Ectodermal cell (in vitro differentiated cells): ENCODE measurements at regions not wholly inside any gene's neighbourhood (a gene's known extent, or its start where the extent isn't known, plus 50 kb on each side); places are given as distances from the start of the nearest gene placed in this dataset.

Source experiments
- H3K27ac ChIP-seq: 2 replicates; pipeline ENCODE4 v1.7.0; 2013; ENCODE audit warnings: mild to moderate bottlenecking, low read depth, low read length; ENCODE audit not compliant: insufficient read depth, poor library complexity, severe bottlenecking
- H3K27me3 ChIP-seq: 2 replicates; pipeline ENCODE4 v1.7.0; 2013; ENCODE audit warnings: mild to moderate bottlenecking, low read length; ENCODE audit not compliant: insufficient read depth, control insufficient read depth, poor library complexity, severe bottlenecking
- H3K36me3 ChIP-seq: one replicate; pipeline ENCODE4 v1.7.0; 2013; ENCODE audit warnings: low read length; ENCODE audit not compliant: control insufficient read depth, insufficient read depth
- H3K4me1 ChIP-seq: one replicate; pipeline ENCODE4 v1.7.0; 2013; ENCODE audit warnings: low read length; ENCODE audit not compliant: control insufficient read depth, insufficient read depth
- H3K4me3 ChIP-seq: 2 replicates; pipeline ENCODE4 v1.7.0; 2013; ENCODE audit warnings: low read depth, low read length, control low read depth; ENCODE audit not compliant: insufficient read depth
- H3K9me3 ChIP-seq: 2 replicates; pipeline ENCODE4 v1.7.0; 2013; ENCODE audit warnings: mild to moderate bottlenecking, low read length, moderate library complexity; ENCODE audit not compliant: control insufficient read depth
- WGBS, 2 experiments: methylation state at CpG; one replicate each; pipeline ENCODE4 v1.1.7; 2013; ENCODE audit warnings: missing lambda C conversion rate in 2 of 2; 5-methylcytosine and 5-hydroxymethylcytosine counted together

DNA sequence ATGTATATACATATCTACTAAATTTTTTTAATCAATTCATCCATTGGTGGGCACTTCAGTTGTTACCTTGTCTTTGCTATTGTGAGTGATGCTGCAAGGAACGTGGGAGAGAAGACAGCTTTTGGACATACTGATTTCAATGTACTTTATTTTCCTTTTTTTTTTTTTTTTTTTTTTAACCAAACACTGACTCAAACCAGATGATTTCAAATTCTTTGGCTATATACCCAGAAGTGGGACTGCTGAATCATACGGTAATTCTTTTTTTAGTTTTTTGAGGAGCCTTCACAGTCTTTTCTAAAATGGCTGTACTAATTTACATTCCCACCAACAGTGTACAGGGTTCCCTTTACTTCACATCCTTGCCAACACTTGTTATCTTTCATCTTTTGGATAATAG, 204.7 kb downstream of the INSIG2 start:
- Histone ChIP-seq H3K4me3 (no peak overlapping the region), H3K36me3 (no peaks in the 10 kb centered on the region), H3K9me3 (no peaks in the 10 kb centered on the region), H3K27ac (no peak overlapping the region), H3K4me1 (no peaks in the 10 kb centered on the region), H3K27me3 (no peaks in the 10 kb centered on the region)
- WGBS, 2 experiments, result 84 to 100% methylated on average over 1 to 2 of the region's 2 CpGs

DNA sequence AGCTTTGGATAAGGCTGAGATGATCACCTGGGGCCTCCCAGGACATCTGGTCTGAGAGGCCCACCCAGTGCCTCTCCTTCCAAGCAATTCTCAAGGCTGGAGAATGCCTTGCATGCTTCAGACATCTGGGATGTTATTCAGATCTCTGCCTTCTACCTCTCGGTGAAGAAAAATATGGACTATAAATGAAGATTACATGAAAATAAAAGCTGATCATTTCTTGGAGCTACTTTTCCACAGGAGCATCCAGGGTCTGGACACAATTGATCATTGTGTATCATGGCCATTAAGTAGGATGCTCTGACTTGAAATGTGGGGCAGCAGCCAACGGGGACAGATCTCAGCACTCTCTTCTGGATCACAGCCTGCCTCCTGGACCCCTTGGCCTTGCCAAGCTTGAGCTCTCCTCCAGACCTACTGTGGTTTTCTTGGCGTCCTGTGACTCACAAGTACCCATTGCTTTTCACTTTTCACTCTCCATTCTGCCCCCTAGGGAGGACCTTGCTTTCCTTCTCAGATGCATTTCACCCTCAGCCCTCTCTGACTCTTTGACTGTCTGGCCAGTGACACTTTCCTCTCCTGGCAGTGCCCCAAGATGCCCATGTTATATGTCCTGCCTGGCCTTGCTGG, 203.1 kb downstream of the INSIG2 start:
- Histone ChIP-seq H3K36me3 (no peaks in the 10 kb centered on the region), H3K27ac (no peak overlapping the region), H3K27me3 (no peaks in the 10 kb centered on the region), H3K4me3 (no peak overlapping the region), H3K9me3 (no peaks in the 10 kb centered on the region), H3K4me1 (no peaks in the 10 kb centered on the region)
- WGBS, 2 experiments, result 89 to 90% methylated on average over 3 of the region's 3 CpGs

DNA sequence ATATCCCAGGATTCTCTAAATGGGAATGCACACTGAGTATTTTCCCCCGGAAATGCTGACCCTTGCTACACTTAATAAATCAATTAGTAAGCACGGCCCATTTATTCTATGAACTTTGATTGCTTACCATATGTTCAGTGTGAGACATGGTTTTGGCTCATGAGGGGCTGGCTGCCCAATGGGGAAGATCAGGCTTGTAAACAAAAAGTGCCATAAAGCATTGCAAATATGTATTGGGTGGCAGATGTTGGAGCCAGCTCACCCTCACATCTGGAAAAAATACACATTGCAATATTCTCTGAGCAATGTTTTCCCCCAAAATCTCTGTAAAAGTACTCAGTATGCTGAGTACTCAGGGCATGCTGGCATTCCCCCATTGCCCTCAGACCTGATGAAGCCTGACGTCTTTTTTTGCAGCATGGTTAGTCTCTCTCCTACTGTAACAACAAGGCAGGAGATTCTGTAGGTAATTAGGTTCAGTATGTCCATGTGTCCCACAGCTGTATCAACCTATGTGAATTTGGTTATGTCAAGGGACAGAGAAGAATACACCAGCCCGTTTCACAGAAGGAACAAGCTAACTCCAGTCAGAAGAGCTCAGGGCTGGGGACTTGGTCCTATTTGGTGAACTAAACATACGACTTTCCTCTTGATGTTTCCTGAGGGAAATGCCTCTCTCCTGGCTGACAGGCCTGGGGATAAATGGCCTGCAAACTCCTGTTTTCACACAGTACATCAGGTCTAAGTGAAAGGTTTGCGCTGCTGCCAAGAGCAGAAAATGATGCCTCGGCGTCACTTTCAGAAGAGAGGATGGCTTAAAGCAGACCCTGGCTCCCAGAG, 202.4 kb downstream of the INSIG2 start:
- no peaks in the 10 kb centered on the region for H3K9me3 ChIP-seq
- no peak overlapping the region for H3K4me3 ChIP-seq
- H3K4me1 ChIP-seq, result no peaks in the 10 kb centered on the region
- H3K27ac ChIP-seq, result no peak overlapping the region
- H3K27me3 ChIP-seq, result no peaks in the 10 kb centered on the region
- 93 to 95% methylated on average over 8 of the region's 8 CpGs for WGBS, 2 experiments
- H3K36me3 ChIP-seq, result no peaks in the 10 kb centered on the region

DNA sequence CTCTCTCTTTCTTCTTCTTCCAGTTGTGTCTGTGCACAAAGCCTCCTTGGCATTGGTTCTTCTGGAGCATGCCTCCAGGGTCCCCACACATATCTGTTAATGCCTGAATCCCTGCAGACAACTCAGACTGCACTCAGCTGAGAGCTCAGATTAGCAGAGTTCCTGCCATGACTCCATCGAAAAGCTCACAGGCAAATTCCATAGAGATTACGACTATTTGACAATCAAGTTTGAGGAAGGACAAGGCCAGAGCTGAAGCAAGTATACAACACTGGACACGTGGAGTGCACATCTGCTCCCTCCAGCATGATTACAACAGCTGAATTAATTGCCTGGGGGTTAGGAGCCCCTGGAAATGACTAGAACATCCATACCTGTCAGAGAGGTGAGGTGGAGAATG, 190.7 kb downstream of the INSIG2 start:
- H3K27me3 ChIP-seq, result no peaks in the 10 kb centered on the region
- no peaks in the 10 kb centered on the region for H3K36me3 ChIP-seq
- 95 to 96% methylated on average over 3 of the region's 3 CpGs for WGBS, 2 experiments
- H3K27ac ChIP-seq, result no peak overlapping the region
- no peaks in the 10 kb centered on the region for H3K9me3 ChIP-seq
- no peak overlapping the region for H3K4me3 ChIP-seq
- H3K4me1 ChIP-seq, result peaks cover 5% of the 10 kb centered on the region

DNA sequence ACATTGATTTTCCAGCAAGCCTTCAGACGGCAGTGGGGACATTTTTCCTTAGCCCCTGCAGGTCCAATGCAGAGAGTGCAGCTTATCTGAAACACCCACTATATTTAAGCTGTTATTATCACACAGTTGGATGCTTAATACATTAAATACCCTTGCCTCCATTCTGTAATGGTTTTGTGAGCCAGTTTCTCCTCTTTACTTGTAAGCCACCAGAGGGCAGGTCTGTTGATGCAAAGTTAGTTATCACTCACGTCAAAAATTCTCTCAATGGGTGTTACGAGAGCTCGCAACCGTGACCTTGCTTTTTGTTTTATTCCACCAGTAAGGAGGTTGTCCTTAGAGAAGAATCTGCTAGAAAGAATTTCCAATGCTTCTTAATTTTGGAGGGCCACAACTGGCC, 189.8 kb downstream of the INSIG2 start:
- Histone ChIP-seq H3K4me1 (peaks cover 5% of the 10 kb centered on the region), H3K9me3 (no peaks in the 10 kb centered on the region), H3K4me3 (no peak overlapping the region), H3K27ac (no peak overlapping the region), H3K36me3 (no peaks in the 10 kb centered on the region), H3K27me3 (no peaks in the 10 kb centered on the region)
- WGBS, 2 experiments, result 90 to 94% methylated on average over 5 of the region's 5 CpGs

DNA sequence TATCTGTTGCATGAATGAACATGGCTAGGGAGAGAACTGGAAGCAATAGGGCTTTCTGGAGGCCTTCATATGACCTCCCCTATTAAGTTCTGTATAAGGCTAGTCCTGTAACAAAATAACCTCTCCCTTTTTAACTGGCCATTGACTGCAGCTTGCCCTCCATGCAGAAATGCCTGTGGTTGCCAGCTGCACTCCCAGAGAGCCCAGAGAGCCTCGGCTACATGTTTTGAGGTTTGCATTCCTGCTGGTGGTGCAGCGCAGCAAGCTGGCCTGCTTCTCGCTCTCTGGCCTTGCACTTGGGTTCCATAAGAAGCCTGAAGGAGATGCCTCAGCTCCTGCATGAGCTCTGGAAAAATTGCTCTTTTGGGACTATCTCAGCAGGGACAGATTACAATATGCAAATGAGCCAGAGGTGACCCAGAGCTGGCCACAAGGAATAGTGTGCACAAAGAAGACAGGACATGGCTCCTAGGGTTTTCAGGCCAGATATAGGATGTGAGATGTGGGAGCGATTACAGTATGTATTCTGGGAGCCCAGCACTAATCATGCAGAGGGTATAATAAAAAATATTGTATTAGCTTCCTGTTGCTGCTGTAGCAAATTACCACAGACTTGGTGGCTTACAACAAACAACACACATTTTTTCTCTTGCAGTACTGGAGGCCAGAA, 186.7 kb downstream of the INSIG2 start:
- Histone ChIP-seq H3K27ac (no peak overlapping the region), H3K9me3 (no peaks in the 10 kb centered on the region), H3K4me1 (peaks cover 5% of the 10 kb centered on the region), H3K27me3 (no peaks in the 10 kb centered on the region), H3K36me3 (no peaks in the 10 kb centered on the region), H3K4me3 (no peak overlapping the region)
- 86 to 88% methylated on average over 4 of the region's 4 CpGs for WGBS, 2 experiments

DNA sequence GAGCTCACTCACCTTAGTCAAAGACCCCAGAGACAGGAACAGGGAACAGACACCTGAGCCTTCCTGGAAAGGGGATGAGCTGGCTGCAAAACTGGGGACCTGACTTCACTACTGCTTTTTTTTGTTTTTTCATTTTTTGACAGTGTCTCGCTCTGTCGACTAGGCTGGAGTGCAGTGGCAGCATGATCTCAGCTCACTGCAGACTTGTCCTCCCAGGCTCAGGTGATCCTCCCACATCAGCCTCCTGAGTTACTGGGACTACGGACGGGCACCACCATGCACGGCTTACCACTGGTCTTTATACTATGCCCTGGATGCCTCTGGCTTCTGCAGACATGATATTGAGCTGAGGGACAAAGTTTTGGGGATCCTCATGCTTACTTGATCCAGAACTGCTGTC, 184.1 kb downstream of the INSIG2 start:
- Histone ChIP-seq H3K27me3 (no peaks in the 10 kb centered on the region), H3K36me3 (no peaks in the 10 kb centered on the region), H3K4me3 (no peak overlapping the region), H3K4me1 (peaks cover 5% of the 10 kb centered on the region), H3K27ac (no peak overlapping the region), H3K9me3 (no peaks in the 10 kb centered on the region)
- 77% methylated on average over 5 of the region's 5 CpGs for WGBS, 2 experiments

DNA sequence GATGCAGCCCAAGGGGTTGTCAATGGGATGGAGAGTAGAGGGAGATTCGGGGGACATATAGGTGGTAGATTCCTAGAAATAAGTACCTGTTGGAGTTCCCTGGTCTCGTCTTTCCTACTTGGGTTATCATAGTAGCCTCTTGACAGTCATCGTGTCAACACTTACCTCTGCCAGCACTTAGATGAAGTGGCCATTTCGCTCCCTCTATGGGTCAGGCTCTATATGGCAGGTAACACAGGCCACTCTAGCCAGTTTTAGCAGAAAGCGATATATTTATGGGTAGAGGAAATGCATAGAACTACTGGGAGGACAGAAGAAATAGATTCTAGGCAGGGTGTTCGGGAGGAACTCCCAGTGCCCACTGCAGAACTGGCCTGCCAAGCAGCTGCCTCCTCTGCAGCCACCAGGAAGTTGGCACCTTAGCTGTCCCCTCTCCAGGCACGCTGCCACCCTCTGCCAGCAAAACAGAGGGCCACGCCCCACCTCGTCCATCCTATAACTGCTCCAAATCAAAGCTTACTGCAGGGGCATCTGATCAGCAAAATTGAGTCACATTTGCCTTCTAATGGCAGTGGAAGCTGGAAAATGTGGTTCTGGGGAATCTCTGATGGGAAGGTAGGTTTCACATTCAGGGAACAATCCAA, 181.3 kb downstream of the INSIG2 start:
- 91 to 92% methylated on average over 9 of the region's 9 CpGs for WGBS, 2 experiments
- Histone ChIP-seq H3K4me3 (no peak overlapping the region), H3K27ac (no peak overlapping the region), H3K9me3 (no peaks in the 10 kb centered on the region), H3K4me1 (no peaks in the 10 kb centered on the region), H3K27me3 (no peaks in the 10 kb centered on the region), H3K36me3 (no peaks in the 10 kb centered on the region)

DNA sequence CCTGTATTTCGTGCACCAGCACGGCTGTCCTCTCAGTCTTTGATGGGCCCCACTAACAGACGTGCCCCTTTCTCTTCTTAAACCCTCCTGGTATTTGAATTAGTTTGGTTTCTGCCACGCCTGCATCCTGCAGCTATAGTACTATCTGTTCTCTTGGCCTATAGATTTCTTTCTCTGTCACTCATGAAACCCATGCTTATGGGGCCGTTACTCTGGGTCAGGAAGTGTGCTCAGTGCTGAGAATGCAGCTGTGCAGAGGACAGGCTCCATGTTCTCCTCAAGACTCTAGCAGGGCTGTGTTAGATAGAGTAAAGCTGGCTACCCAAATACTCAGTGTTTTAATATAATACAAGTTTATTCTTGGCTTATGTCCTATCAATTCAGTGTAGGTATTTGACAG, 180.0 kb downstream of the INSIG2 start:
- Histone ChIP-seq H3K4me3 (no peak overlapping the region), H3K27me3 (no peaks in the 10 kb centered on the region), H3K36me3 (no peaks in the 10 kb centered on the region), H3K9me3 (no peaks in the 10 kb centered on the region), H3K27ac (no peak overlapping the region), H3K4me1 (no peaks in the 10 kb centered on the region)
- 87 to 93% methylated on average over 5 of the region's 5 CpGs for WGBS, 2 experiments

DNA sequence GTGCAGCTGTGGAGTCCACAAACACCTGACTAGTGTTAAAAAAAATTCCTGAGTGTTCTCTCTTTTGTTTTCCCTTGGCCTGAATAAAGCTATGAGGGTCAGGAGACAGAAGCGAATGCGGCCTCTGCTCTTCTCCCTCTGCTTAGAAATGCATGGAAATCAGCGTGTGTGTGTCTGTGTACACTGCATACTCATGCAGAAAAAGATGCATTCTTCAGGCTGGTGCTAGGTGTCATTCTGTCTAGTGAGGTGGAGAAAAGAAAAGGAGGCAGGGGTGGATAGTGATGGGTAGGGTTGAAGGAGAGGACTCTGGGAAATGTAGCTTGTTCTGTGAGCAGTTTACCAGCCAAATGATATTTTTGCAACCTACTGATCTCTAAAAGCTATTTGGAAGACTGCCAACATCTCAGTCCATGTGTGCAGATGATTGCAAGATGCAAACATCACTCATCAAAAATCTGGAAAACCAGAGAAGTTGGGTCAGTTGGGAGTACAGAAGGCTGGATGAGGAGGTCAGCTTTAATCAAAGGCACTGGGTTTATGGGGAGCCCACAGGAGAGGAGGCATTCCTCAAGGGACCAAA, 177.7 kb downstream of the INSIG2 start:
- WGBS, 2 experiments, result 88 to 92% methylated on average over 3 of the region's 3 CpGs
- Histone ChIP-seq H3K27ac (no peak overlapping the region), H3K4me1 (no peaks in the 10 kb centered on the region), H3K9me3 (no peaks in the 10 kb centered on the region), H3K27me3 (no peaks in the 10 kb centered on the region), H3K4me3 (no peak overlapping the region), H3K36me3 (no peaks in the 10 kb centered on the region)
